ENCODE measurements at regions not wholly inside any gene's neighbourhood (a gene's known extent, or its start where the extent isn't known, plus 50 kb on each side); places are given as distances from the start of the nearest gene placed in this dataset.

DNA sequence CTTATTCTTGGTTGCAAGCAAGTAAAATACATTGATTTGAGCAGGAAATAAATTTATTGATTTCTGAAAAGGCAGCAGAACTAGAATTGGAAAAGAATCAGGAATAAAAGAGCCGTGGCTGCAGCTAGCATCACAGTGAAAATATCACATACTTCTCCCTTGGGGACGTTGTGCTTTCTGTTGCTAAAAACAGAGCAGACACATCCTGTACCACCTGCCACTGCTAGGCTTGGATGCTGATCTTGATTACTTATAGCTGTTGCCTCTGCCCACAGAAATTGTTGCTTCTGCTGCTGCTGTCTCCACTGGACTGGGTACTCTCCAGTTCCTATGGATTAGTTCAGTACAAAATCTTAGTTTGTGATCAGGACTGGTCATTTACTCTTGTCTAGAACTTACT, 283.8 kb downstream of the C3orf38 start:
- TF ChIP-seq POLR2AphosphoS5 (IDR thresholded peaks at IDR 0.05; ENCODE audit: borderline replicate concordance, low read depth, low read length) (no peak), EZH2 (IDR thresholded peaks at IDR 0.05) (no peak), FOXP2 (optimal IDR thresholded peaks at IDR 0.05; ENCODE audit: control extremely low read depth, extremely low read length, insufficient read depth) (no peak)

All from SK-N-MC (cell line).